ENCODE measurements at regions not wholly inside any gene's neighbourhood (a gene's known extent, or its start where the extent isn't known, plus 50 kb on each side); places are given as distances from the start of the nearest gene placed in this dataset.

DNA sequence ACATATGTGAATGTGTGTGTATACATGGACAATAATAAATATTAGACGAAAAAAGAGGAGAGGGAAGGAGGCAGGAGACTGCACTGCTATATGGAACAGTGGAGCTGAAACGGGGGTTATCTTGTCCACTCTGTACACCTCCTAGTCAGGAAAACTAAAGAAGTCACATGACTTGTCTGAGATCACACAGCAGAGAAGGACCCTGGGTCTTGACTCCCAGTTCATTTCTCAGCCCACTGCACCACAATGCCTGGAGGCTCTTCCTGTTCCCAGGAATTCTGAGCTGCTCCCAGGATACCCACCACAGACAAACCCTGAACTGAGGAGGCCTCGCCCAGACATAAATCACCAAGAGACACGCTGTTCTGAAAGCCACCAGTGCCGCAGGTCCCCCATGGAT is 349.6 kb downstream of the CTTN start:
- no peak for TF ChIP-seq POLR2A (IDR thresholded peaks at IDR 0.05)
- TF ChIP-seq, protein P1, sequence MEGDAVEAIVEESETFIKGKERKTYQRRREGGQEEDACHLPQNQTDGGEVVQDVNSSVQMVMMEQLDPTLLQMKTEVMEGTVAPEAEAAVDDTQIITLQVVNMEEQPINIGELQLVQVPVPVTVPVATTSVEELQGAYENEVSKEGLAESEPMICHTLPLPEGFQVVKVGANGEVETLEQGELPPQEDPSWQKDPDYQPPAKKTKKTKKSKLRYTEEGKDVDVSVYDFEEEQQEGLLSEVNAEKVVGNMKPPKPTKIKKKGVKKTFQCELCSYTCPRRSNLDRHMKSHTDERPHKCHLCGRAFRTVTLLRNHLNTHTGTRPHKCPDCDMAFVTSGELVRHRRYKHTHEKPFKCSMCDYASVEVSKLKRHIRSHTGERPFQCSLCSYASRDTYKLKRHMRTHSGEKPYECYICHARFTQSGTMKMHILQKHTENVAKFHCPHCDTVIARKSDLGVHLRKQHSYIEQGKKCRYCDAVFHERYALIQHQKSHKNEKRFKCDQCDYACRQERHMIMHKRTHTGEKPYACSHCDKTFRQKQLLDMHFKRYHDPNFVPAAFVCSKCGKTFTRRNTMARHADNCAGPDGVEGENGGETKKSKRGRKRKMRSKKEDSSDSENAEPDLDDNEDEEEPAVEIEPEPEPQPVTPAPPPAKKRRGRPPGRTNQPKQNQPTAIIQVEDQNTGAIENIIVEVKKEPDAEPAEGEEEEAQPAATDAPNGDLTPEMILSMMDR (IDR thresholded peaks at IDR 0.05): no peak

Data from thyroid gland (tissue), 4 donors.